ENCODE measurements at regions not wholly inside any gene's neighbourhood (a gene's known extent, or its start where the extent isn't known, plus 50 kb on each side); places are given as distances from the start of the nearest gene placed in this dataset.
A peak's percentile ranks its signal among the peaks of the same experiment; 100 is the strongest.

DNA sequence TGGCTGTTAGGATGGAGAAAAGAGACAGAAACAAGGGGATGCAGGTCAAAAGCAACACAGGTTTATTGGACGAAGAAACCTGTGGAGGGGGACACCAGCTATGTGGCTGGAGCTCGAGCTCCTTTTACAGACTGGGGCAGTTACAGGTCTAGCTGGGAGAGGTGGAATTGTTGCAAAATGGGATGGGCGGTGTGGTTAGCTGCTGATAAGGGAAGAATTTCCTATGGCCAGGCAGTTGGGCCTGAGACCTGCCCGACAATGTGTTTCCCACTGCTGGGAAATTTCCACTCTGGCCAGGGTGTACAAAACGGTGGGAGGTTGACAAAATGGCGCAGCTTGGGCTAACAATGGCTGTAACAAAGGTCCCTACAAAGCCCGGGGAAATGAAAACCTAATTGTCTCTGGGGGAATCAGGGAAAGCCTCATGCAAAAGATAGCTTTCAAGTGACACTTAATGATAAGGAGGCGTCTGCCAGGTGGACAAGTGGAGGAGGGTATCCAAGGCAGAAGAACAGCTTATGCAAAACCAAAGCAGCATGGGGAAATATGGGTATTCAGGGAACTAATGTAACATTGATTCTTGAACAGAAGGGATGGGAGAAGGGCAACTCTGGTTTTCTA, 137.4 kb upstream of the SGO1 start:
- Histone ChIP-seq H3K36me3 (no peaks in the 10 kb centered on the region), H3K27me3 (no peaks in the 10 kb centered on the region), H3K27ac (peak overlapping the region in 4 of 5 donors; percentile 25 to 79 (median 40)), H3K4me1 (peaks cover 4 to 29% (median 19%) of the 10 kb centered on the region in 4 donors), H3K9me3 (no peaks in the 10 kb centered on the region), H3K4me3 (no peak overlapping the region)
- WGBS, 5 donors: 55 to 85% (median 66%) methylated on average over 8 of the region's 8 CpGs
- intact Hi-C loops (cut with DNase I; ENCODE audit: low total_unique reads): no loop called here
- TF ChIP-seq, protein P1, sequence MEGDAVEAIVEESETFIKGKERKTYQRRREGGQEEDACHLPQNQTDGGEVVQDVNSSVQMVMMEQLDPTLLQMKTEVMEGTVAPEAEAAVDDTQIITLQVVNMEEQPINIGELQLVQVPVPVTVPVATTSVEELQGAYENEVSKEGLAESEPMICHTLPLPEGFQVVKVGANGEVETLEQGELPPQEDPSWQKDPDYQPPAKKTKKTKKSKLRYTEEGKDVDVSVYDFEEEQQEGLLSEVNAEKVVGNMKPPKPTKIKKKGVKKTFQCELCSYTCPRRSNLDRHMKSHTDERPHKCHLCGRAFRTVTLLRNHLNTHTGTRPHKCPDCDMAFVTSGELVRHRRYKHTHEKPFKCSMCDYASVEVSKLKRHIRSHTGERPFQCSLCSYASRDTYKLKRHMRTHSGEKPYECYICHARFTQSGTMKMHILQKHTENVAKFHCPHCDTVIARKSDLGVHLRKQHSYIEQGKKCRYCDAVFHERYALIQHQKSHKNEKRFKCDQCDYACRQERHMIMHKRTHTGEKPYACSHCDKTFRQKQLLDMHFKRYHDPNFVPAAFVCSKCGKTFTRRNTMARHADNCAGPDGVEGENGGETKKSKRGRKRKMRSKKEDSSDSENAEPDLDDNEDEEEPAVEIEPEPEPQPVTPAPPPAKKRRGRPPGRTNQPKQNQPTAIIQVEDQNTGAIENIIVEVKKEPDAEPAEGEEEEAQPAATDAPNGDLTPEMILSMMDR (IDR thresholded peaks at IDR 0.05): no peak
- no peak for TF ChIP-seq POLR2A (IDR thresholded peaks at IDR 0.05)
- TF ChIP-seq EP300 (IDR thresholded peaks at IDR 0.05): no peak
- TF ChIP-seq POLR2AphosphoS5 (IDR thresholded peaks at IDR 0.05): no peak
- peak in 1 of 2 donors; percentile 52 for DNase-seq

DNA sequence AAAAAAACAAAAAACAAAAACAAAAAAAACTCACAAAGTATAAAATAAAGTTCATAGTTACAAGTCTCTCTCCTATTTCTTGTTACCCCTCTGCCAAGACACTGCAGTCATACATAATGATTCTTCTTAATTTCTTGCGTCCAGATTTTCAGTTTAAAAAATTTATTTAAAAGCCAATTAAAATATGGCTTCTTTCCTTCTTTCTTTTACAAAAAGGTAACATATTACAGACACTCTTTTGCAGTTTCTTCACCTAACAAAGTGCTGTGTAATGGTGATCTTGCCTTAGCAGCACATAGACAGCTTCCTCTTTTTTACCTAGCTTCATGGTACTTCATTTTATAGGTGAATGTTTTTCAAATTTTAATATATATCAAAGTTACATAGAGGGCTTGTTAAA, 136.1 kb upstream of the SGO1 start:
- intact Hi-C loops (cut with DNase I; ENCODE audit: low total_unique reads): no loop called here
- no peaks in the 10 kb centered on the region for H3K27me3 ChIP-seq

DNA sequence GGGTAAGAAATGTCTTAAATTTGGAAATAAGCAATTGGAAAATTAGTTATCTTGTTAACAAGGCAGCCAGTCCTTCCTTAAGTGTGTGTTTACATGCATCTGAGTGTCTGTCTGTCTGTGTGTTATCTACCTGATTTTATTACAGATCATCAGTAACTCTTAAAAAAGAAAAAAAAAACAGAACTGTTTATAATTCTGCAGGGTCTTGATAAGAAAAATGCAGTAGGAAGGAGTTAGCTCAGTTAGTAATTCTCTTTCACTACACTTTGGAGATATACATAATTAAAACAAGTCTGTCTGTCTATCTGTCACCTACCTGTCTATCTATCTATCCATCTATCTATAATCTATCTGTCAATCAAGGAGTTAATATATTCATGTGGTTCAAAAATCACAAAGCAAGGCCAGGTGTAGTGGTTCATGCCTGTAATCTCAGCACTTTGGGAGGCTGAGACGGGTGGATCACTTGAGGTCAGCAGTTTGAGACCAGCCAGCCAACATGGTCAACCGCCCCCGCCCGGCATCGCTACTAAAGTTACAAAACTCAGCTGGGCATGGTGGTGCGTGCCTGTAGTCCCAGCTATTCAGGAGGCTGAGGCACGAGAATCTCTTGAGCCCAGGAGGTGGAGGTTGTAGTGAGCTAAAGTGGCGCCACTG, 135.5 kb upstream of the SGO1 start:
- Histone ChIP-seq H3K27me3 (no peaks in the 10 kb centered on the region), H3K9me3 (no peaks in the 10 kb centered on the region), H3K27ac (peak overlapping the region in 4 of 5 donors; percentile 36 to 63 (median 58)), H3K4me3 (no peak overlapping the region), H3K36me3 (no peaks in the 10 kb centered on the region), H3K4me1 (peaks cover 4 to 29% (median 20%) of the 10 kb centered on the region in 4 donors)
- no peak for DNase-seq
- intact Hi-C loops (cut with DNase I; ENCODE audit: low total_unique reads): no loop called here
- 86 to 97% (median 93%) methylated on average over 8 of the region's 8 CpGs for WGBS, 5 donors
- no peak for TF ChIP-seq POLR2AphosphoS5 (IDR thresholded peaks at IDR 0.05)
- TF ChIP-seq, protein P1 (IDR thresholded peaks at IDR 0.05): no peak
- no peak for TF ChIP-seq POLR2A (IDR thresholded peaks at IDR 0.05)
- no peak for TF ChIP-seq EP300 (IDR thresholded peaks at IDR 0.05)

More for the DNA sequence above, 136.1 kb upstream of the SGO1 start:
- no peak for DNase-seq
- WGBS, 5 donors: 84 to 95% (median 89%) methylated on average over 1 of the region's 1 CpG
- peak overlapping the region in 1 of 5 donors; percentile 0 for H3K27ac ChIP-seq
- no peaks in the 10 kb centered on the region for H3K36me3 ChIP-seq
- no peaks in the 10 kb centered on the region for H3K9me3 ChIP-seq
- peaks cover 4 to 29% (median 19%) of the 10 kb centered on the region in 4 donors for H3K4me1 ChIP-seq
- TF ChIP-seq POLR2AphosphoS5 (IDR thresholded peaks at IDR 0.05): no peak
- TF ChIP-seq POLR2A (IDR thresholded peaks at IDR 0.05): no peak
- no peak for TF ChIP-seq EP300 (IDR thresholded peaks at IDR 0.05)
- TF ChIP-seq, protein P1 (IDR thresholded peaks at IDR 0.05): no peak
- H3K4me3 ChIP-seq: no peak overlapping the region

DNA sequence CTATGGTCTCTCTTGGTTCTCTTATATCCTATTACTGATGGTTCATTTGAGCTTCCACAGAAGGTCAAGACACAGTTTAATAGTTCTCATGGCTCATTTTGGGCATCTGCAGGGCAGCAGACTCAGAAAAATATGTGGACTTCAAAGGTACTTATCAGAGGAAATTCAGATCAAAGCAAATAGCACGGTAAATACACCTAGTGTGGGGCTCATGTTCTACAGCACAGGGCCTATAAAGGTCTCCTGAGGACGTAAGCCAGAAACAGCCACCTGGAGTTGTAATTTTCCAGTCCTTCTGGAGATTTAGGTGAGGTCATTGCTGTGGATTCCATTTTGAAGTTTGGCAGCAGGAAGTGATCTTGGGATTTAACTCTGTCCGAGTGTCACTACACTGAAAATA, 134.5 kb upstream of the SGO1 start:
- Histone ChIP-seq H3K4me3 (no peak overlapping the region), H3K27me3 (no peaks in the 10 kb centered on the region), H3K9me3 (no peaks in the 10 kb centered on the region), H3K4me1 (peaks cover 4 to 35% (median 21%) of the 10 kb centered on the region in 4 donors), H3K36me3 (no peaks in the 10 kb centered on the region), H3K27ac (peak overlapping the region in 4 of 5 donors; percentile 36 to 63 (median 58))
- TF ChIP-seq POLR2A (IDR thresholded peaks at IDR 0.05) (no peak), EP300 (IDR thresholded peaks at IDR 0.05) (no peak), POLR2AphosphoS5 (IDR thresholded peaks at IDR 0.05) (peak in 2 of 3 donors; percentile 25 to 64)
- TF ChIP-seq, protein P1 (IDR thresholded peaks at IDR 0.05): peak in 1 of 7 experiments; percentile 14
- WGBS, 5 donors: 19 to 35% (median 27%) methylated on average over 3 of the region's 3 CpGs
- peak; percentile 57 to 65 for DNase-seq
- intact Hi-C loops (cut with DNase I; ENCODE audit: low total_unique reads): no loop called here
